GM21529 (cell line): ENCODE measurements at regions not wholly inside any gene's neighbourhood (a gene's known extent, or its start where the extent isn't known, plus 50 kb on each side); places are given as distances from the start of the nearest gene placed in this dataset.
"Not testable (repeated sequence)": the region's sequence is repeated elsewhere in the genome, so short reads cannot be mapped to it uniquely, and the experiment has no call there.

Experiments
- ATAC-seq: cut with Tn5 transposase; IDR thresholded peaks from one replicate; pipeline ENCODE4 v1.9.1; 2021; ENCODE audit not compliant: unreplicated experiment

DNA sequence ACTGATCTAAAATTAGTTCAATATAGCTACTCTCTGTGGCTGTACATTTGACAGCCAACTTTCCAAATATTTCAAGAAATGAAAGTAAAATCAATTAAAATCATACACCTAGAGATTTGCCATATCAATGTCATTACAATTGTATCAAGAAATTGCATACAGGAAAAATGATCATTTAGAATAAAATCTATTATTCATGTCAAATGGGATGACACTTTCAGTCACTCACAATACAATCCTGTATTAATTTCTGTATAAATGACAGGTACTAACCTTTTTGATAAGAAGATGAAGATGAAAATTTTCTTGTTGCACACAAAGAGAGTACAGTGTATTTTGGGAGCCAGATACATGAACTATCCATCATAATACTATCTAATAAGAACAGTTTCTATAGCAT lies 1588.9 kb upstream of the PRMT6 start:
- no peak for ATAC-seq

DNA sequence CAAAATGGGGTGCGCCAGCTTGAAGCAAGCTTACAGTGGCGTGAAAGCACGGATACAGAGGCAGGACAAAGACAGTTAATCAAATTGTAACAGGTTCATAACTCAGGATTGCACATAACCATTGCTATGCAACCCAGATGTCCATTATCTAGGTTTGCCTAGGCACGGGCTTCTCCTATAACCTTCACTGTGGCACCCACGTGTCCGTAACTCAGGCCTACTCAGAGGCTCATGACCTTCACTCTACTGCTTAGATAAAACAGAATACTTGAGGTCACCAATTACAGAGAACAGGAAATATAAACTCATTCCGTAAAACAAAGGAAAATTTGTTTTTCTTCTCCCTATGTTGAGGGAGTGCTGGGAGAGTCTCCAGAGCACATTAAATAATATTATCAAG lies 1585.9 kb upstream of the PRMT6 start:
- not testable (repeated sequence) for ATAC-seq

DNA sequence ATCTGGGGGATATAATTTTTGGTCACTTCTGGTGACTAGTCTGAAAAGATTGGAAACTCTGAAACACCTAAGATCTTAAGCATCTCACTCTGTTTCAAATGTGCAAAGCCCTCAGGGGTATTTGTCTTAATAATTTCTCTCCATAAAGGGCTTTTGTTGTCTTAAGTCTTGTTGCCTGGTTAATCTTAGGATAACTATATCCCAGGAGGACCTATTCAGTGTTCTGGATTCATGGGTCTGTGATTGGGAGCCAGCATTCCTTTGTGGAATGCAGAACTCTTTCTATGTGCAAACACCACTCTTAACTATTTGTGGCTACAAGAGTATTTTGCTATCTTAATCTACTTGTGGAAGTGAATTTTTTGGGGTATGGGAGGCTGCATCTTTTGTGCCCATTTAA lies 1573.0 kb upstream of the PRMT6 start:
- no peak for ATAC-seq

DNA sequence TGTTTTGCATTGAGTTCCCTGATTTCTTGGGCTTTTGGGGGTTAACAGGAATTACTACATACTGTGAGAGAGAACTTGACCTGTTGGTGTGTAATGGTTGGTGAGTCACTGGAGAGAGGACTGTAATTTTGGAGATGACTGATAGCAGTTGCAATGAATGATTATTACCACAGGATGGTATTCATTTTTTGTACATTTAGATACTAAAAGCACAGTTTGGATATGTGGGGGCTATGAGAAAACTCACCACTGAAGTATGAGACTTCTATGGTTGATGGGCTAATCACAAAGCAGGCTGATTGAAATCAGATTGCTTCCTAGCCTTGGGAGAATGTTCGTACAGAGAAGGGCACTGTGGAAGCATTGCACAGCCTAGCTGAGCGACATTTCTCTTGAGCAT lies 1571.3 kb upstream of the PRMT6 start:
- ATAC-seq = no peak

DNA sequence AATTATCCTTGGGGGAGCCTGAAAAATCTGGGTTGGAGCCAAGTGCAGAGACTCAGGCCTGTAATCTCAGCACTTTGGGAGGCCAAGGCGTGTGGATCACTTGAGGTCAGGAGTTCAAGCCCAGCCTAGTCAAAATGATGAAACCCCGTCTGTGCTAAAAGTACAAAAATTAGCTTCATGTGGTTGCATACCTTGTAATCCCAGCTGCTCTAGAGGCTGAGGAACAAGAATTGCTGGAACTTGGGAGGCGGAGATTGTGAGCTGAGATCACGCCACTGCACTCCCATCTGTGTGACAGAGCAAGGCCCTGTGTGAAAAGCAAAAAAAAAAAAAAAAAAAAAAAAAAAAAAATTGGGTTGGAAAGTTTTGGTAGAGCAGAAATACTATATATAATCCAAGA lies 1563.6 kb upstream of the PRMT6 start:
- no peak for ATAC-seq

DNA sequence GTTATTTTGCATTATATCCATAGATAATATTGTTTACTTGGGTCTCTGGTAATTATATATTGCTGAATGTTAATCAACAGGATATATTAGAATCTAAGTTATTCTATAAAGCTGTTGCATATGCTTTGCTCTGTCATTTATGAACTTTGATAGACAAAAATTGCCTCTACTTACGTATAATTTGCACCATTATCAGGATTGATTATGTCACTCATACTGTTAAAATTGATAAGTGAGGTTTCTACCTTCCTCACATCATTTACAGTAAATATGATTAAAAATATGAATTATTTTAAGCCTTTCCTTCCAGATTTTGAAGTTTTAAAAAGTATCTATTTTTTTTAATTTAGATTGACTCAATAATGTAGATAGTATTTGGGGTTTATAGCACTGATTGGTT lies 1540.4 kb upstream of the PRMT6 start:
- no peak for ATAC-seq

DNA sequence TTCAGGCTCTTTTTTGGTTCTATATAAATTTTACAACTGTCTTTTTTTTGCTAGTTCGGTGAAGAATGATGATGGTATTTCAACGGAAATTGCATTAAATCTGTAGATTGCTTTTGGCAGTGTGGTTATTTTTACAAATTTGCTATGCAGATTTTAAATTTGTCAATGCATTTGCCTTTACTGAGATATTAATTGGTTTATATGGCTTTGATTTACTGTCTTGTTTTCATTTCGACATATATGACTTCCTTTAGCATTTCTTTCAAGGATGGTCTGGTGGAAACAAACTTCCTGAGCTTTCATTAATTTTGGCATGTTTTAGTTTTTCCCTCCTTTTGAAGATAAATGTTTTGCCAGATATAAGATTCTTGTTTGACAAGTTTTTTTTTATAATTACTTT lies 1522.5 kb upstream of the PRMT6 start:
- ATAC-seq = no peak

DNA sequence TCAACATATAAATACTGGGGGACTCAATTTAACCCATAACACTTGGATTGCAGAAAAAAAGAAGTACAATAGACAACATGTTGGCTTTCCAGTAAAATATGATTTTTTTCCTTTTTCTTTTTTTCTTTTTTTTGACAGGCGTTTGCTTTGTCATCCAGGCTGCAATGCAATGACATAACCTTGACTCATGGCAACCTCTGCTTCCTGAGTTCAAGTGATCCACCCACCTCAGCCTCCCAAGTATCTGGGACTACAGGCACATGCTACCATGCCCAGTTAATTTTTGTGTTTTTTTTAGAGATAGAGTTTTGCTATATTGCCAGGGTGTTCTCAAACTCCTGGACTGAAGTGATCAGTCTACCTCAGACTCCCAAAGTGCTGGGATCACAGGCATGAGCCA lies 1512.0 kb upstream of the PRMT6 start:
- no peak for ATAC-seq

DNA sequence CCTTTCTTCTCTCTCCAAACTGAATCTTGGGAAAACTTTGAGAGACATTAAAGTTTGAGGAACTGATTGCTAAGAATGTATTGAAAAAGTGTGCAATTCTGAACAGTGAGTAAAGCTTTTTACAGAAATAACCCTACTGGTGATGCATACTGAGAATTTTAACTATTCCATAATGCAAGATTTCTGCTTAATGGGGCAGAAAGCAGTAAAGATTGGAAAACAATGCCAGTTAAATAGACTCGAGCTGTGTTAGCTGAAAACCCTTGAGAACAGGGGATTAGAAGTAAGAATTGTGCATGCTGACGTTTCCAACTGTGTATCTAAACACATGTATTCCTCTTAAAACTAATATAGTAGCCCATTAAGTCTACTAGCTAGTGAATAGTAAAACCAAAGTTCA lies 1500.2 kb upstream of the PRMT6 start:
- ATAC-seq = no peak

DNA sequence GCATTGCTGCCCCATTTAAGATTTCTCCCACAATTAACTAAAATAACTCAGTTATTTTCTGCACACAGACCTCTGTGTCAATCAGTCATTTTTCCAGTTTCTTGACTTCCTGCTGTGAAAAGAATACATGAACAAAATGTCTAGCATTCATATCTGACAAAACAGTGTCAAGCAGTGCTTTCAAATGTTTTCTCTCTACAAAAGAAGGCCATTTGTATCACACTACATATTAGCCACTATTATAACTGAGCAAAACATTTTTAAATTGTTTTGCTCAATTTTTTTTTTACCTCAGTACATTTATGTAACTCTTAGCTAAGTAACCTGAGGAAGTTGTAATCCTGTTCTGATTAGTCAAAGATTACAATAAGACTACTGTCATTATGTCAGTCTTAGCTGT lies 1498.5 kb upstream of the PRMT6 start:
- no peak for ATAC-seq

DNA sequence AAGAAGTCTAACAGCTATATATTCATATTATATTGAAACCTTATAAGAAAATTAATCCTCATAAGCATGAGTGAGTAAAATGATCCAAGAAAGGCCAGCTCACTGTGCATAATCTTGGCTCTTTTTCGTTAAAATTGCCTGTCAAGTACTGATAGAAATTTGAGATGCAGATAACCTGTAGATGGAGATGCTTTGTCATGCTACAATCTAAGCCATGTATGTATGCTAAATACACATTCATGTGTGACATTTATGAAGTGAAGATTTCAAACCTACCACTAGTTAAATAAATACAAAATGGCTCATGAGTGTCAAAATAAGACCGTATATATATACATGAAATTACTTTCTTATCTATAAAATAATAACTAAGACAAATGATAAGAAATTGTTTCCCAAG lies 1491.5 kb upstream of the PRMT6 start:
- no peak for ATAC-seq

DNA sequence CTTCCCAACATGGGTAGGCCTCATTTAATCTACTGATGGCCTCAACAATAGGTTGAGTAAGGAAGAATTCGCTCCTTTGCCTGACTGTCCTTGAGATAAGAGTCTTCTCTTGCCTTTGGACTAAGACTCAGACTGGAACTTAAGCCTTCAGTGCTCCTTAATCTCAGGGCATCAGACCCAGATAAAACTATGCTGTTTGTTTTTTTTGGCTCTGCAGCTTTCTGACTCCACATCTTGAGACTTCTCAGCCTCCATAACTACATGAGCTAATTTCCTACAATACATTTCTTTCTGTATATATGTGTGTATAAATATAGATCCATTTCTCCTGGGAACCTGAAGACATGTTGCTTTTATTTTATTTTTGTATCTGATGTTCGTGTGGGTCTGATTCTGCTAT lies 1470.7 kb upstream of the PRMT6 start:
- ATAC-seq = no peak

DNA sequence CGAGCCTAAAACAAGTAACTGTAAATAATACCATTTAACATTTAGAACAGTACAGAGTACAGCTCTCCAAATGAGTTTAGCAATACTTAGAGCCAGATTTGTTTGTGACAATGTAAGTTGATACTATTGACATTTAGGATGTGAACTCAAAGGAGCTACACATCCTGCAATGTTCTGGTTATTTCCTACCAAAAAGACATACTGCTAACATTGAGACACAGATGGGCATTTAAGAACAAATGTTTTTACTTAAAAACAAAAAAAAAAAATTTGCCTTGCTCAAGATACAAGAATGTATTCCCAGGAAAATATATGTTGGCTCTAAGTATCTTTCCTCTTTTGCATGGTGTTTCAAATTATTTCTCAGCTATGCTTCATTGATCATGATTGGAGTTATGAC lies 1464.8 kb upstream of the PRMT6 start:
- ATAC-seq = no peak

DNA sequence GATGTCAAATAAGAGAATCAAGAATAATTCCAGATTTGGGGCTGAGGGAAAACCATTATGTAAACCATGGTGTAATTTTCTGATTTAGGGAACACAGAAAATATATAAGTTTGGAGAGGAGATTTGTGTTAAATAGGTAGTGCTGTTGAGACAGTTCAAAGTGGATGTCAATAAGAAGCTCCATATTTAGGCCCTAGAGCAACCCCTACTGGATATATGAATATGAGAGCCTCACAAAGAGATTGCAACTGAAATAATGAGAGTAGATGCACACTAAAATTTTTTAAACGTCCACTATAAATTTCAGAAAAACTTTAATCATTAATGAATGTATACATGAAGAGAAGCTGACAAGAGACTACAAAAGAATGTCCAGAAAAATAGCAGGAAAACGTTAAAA lies 1447.8 kb upstream of the PRMT6 start:
- ATAC-seq = no peak

DNA sequence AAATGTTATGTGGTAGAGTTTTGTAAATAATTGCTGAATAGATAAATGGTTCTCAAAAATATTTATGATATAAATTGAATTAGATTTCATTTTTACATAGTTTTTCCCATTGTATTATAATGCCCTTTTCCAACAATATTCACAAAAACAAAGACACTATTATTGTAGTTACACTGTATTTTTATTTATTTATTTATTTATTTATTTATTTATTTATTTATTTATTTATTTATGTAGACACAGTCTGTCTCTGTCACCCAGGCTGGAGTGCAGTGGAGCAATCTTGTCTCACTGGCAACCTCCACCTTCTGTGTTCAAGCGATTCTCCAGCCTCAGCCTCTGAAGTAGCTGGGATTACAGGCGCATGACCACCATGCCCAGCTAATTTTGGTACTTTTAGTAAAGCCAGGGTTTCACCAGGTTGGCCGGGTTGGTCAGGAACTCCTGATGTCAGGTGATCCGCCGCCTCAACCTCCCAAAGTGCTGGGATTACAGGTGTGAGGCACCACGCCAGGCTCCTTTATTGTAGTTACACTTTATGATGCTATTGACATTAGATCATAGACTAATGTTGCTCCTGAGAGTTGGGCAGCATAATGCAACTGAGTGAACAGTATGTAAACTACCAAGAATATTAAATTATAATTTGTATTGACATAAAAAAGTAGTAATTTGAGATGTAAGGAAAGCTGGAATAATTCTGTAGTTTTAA lies 1430.0 kb upstream of the PRMT6 start:
- no peak for ATAC-seq

DNA sequence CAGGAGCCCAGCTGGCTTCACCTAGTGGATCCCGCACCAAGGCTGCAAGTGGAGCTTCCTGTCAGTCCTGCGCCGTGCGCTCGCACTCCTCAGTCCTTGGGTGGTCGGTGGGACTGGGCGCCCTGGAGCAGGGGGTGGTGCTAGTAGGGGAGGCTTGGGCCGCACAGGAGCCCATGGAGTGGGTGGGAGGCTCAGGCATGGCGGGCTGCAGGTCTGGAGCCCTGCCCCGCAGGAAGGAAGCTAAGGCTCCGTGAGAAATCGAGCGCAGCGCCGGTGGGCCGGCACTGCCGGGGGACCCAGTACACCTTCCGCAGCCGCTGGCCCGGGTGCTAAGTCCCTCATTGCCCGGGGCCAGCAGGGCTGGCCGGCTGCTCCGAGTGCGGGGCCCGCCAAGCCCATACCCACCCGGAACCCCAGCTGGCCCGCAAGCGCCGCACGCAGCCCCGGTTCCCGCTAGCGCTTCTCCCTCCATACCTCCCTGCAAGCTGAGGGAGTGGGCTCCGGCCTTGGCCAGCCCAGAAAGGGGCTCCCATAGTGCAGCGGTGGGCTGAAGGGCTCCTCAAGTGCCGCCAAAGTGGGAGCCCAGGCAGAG lies 1425.2 kb upstream of the PRMT6 start:
- not testable (repeated sequence) for ATAC-seq

DNA sequence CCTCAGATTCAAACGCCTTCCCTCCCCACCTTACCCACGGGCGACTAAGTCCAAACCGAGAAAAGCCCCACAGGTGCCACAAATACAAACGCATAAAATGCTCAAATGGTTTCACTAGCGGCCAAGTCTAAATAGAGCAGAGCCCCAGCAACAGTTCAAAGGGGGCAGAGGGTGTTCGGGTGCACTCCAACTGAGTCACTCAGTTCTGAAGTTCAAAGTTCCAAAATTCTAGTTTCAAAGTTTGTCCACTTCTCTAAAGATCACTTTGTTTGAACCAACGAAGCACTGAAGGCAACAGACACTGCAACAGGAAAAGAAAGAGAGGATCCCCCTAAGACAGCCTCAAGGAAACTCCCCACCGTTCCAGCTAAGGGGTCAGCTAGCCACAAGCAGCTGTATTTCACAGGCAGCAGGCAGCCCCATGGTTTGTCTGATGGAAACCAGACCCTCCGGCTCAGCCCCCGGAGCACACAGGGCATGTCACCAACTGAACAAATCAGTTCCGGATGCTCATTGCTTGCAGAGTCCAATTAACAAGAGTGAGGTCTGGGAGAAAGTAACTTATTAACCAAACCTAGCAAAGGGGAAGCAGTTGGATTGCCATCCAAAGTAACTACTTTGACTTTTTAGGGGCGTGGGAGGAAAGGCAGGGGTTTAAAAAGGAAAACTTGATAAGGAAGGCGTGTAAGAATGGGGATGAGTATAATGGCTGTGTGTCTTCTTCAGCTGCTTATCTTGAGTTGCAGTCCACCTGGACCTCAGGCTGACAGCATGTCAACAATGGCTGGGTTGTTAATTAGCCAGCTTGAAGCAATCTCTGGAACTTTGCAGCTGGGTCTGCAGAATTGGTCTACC lies 1423.9 kb upstream of the PRMT6 start:
- no peak for ATAC-seq

DNA sequence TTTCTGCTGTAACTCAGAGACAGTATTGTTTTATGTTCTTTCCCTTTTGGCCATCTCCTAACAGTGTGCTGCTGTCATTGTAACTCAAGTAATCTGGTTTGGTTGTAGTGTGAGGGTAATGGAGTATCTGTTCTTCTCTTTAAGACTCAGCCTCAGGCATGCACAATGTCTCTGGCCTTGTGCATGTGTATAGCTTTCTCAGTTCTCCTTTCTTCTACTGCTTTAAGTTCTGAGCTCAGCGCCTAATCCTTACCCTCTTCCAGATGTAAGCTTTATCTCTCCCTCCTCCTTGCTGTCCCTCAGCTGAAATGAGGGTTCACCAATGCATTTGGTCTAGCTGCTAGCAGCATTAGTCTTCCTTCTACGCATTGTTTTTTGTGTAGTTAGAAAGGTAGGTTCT lies 1420.4 kb upstream of the PRMT6 start:
- no peak for ATAC-seq

DNA sequence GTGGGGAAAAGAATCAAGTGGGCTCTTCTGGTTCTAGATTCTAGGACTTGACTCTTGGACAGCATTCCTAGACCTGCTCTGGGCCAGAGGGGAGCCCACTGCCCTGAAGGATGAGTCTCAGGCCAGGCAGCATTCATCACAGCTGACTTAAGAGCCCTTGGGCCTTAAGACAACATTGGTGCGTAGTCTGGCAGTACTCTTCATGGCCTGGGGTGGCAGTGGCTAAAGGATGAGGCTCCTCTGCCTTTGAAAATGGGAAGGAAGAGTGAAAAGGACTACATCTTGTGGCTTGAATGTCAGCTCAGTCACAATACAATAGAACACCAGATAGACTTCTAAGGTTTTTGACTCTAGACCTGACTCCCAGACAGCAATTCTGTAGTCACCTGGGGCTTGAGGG lies 1415.1 kb upstream of the PRMT6 start:
- no peak for ATAC-seq

DNA sequence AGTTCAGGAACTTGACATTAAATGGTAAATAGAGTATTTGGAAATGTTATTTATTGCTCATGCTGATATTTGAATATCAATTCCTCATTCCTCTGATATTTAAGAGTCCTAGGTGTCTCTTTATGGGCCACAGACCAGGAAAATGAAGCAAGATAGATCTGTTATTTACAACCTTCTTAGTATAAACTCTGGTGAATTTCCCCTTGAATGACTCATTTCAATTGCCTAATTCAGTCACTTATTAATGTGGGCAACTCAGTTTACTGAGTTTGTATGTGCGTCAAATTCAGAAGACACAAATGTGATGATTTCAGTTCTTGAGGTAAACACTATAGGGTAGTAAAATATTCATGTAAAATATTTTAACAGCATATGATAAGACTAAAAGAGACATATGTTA lies 1404.4 kb upstream of the PRMT6 start:
- no peak for ATAC-seq

DNA sequence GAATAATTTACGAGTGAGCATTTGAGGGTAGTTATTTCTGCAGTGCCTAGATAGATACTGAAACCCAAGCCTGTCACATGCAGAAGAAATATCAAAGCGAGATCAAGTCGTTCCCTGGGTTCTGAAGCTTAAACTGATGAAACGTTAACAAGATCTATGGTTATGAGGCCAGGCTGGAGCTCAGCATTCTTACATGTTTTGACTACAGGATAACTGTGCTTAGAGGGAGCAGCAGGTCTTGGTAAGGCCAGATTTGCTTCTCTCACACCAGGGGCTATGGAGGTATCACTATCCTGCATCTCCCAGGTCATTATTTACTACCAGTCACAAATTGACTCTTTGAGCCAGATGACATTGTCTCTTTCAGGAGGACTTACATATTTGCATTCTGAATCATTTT lies 1401.4 kb upstream of the PRMT6 start:
- ATAC-seq = no peak

DNA sequence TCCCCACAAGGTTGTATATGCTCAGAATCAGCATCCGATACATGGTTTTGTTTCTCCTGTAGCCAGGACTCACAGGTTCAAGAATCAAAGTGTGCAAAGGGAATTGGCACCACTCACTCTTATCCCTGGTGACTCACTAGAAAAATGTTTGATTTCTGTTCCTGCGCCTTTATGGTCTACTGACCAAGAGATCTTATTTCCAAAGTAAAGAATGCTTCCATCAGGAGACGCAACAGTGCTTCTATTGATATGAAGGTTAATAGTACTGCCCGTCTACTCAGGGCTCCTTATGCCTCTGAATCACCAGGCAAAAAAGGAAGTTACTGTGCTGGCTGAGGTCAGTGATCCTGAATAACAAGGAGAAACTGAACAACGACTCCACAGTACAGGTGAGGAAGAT lies 1392.0 kb upstream of the PRMT6 start:
- no peak for ATAC-seq
